GM12878 (cell line): ENCODE measurements at regions not wholly inside any gene's neighbourhood (a gene's known extent, or its start where the extent isn't known, plus 50 kb on each side); places are given as distances from the start of the nearest gene placed in this dataset.

Experiments
- ATF7 ChIP-seq: fragments of 450-650 bp; IDR thresholded peaks from 2 replicates; pipeline ENCODE4 v1.6.1; 2016; ENCODE audit warnings: low read depth, mild to moderate bottlenecking
- CTCF ChIP-seq, 3 experiments: IDR thresholded peaks in 2 of 3; conservative IDR thresholded peaks in 1 of 3; 2 replicates each; pipeline ENCODE4 v1.5.1; 2011; ENCODE audit warnings: low read depth in 3 of 3, low read length in 3 of 3, mild to moderate bottlenecking in 3 of 3, control low read depth in 2 of 3, moderate library complexity in 2 of 3, inconsistent platforms in 1 of 3, mixed read lengths in 1 of 3; ENCODE audit not compliant: control insufficient read depth in 2 of 3, insufficient read depth in 1 of 3; ENCODE audit errors: extremely low read depth in 1 of 3
- EP300 ChIP-seq, 2 experiments: fragments of 150-350 bp in 1 of 2; IDR thresholded peaks; 2 replicates each; pipeline ENCODE4 v1.6.1; 2011 to 2012; ENCODE audit warnings: low read depth in 2 of 2, low read length in 2 of 2, borderline replicate concordance in 1 of 2, improper control_type of control experiment in 1 of 2, inconsistent platforms in 1 of 2; ENCODE audit not compliant: control insufficient read depth in 1 of 2
- ETV6 ChIP-seq, 2 experiments: fragments of 450-650 bp in 1 of 2; IDR thresholded peaks in 1 of 2; conservative IDR thresholded peaks in 1 of 2; 2 replicates each; pipeline ENCODE4 v1.6.1; 2014; ENCODE audit warnings: antibody characterized with exemption in 1 of 2, borderline replicate concordance in 1 of 2, low read depth in 1 of 2, mild to moderate bottlenecking in 1 of 2, moderate library complexity in 1 of 2
- KDM1A ChIP-seq: fragments of 200-600 bp; sonication (generic); IDR thresholded peaks from 2 replicates; pipeline ENCODE4 v1.6.1; 2016; ENCODE audit warnings: borderline replicate concordance
- NR2C1 ChIP-seq: fragments of 450-650 bp; IDR thresholded peaks from 2 replicates; pipeline ENCODE4 v1.6.1; 2017; ENCODE audit warnings: antibody characterized with exemption, mild to moderate bottlenecking, moderate library complexity
- POLR2A ChIP-seq: IDR thresholded peaks from 2 replicates; pipeline ENCODE4 v1.6.1; 2011; ENCODE audit warnings: low read depth, mild to moderate bottlenecking, low read length
- RAD51 ChIP-seq: fragments of 450-650 bp; IDR thresholded peaks from 2 replicates; pipeline ENCODE4 v1.6.1; 2016; ENCODE audit warnings: moderate library complexity, mild to moderate bottlenecking, inconsistent platforms
- SMARCA5 ChIP-seq: fragments of 450-650 bp; IDR thresholded peaks from 2 replicates; pipeline ENCODE4 v1.6.1; 2017; ENCODE audit warnings: mild to moderate bottlenecking
- TAF1 ChIP-seq: IDR thresholded peaks from 2 replicates; pipeline ENCODE4 v1.6.1; 2011; ENCODE audit warnings: mild to moderate bottlenecking, low read depth, low read length, borderline replicate concordance

GRCh38 chr9:1668441-1668840 is 346.7 kb upstream of the SMARCA2 start:
- no peak for TF ChIP-seq RAD51
- TF ChIP-seq KDM1A: no peak
- TF ChIP-seq CTCF (IDR thresholded peaks at IDR 0.05 in 2 of 3, conservative IDR thresholded peaks at IDR 0.05 in 1 of 3; ENCODE audit: control insufficient read depth in 2 of 3, extremely low read depth in 1 of 3, insufficient read depth in 1 of 3, low read depth in 3 of 3, low read length in 3 of 3): no peak
- TF ChIP-seq NR2C1: no peak
- TF ChIP-seq TAF1: no peak
- TF ChIP-seq SMARCA5: no peak
- TF ChIP-seq EP300 (IDR thresholded peaks at IDR 0.05; ENCODE audit: borderline replicate concordance in 1 of 2, control insufficient read depth in 1 of 2, low read depth in 2 of 2, low read length in 2 of 2): no peak
- no peak for TF ChIP-seq ATF7
- TF ChIP-seq ETV6 (conservative IDR thresholded peaks at IDR 0.05 in 1 of 2, IDR thresholded peaks at IDR 0.05 in 1 of 2; ENCODE audit: borderline replicate concordance in 1 of 2, low read depth in 1 of 2): no peak
- TF ChIP-seq POLR2A: no peak
